GM19043 (cell line): ENCODE measurements at regions not wholly inside any gene's neighbourhood (a gene's known extent, or its start where the extent isn't known, plus 50 kb on each side); places are given as distances from the start of the nearest gene placed in this dataset.

Experiments
- ATAC-seq: cut with Tn5 transposase; IDR thresholded peaks from one replicate; pipeline ENCODE4 v1.9.1; 2021; ENCODE audit warnings: low read depth; ENCODE audit not compliant: unreplicated experiment

DNA sequence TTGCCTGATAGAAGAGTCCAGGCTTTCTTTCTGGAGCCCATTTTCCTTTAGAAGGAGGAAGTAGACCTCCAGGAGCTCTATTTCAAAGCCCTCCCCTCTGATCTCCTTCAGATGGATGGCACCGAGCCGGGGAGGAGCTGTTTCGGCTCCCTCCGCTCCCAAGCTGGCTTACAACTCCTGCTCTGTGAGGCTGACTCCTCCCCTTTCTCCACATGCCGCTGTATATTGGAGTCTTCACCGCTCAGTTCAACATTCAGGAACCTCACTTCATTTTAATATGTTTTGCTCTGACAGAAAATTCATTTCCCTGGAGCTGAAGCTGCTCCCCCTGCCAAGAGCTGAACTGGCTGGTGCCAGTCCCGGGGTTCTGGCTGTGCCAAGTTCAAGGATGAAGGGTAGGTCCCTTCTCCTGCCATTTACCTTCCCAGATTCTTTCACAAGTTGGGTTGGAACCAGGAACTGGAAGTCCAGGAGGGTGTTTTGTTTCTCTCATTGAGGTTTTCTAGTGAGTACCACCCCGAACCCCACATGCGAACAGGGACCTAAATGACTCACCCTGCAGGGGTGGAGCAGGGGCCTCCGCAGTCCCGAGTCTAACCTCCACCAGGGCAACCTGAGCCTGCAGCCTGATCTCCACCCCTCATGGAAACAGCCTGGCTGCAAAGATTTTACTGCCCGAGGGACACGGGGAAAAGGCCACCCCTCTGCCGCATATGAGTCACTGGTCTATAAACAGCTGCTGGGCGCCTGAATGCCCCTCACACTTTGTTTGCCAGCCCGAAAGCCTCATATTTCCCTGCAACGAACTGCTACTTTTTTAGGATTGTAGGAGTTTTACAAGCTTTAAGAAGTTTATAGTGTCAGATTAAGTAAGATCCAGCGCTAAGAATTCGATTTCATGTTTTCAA is 68.6 kb upstream of the FOXA2 start:
- no peak for ATAC-seq

DNA sequence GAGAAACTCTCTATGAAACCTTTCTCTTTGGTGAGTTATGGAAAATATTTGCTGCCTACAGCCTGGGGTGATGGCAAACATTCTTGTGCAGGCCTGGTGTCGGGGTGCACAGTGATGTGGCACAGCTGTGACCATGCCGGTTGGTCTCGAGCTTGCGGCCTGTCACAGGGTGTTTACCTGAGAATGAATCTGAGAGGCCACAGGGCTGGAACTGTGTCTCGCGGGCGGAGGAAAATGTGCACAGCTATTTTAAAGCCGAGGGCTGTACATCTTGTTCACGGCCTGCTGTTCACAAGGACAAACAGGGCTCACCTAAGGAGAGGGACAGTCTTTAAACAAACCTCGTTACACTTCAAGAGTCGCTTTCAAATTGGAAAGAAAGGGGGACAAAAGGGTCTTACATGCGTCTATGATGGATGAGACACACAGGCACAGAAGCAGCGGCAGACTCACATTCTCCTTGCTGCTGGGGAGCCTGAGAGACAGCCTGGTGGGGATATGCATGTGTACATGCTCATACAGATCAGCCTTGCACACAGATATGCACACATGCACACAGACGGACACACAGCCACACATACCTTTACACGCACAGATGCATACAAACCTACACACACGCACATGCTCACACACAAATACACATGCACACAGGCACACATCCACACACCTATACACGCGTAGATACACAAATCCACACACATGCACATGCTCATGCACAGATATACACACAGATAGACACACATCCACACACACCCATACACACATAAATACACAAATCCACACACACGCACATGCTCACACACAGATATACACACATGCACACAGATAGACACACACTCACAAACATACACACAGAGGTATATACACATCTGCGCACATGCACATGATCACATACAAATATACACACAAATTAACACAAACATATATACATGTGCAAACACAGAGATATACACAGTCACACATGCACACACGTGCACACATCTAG is 69.6 kb upstream of the FOXA2 start:
- ATAC-seq: no peak

- ATAC-seq: no peak
Measured at GRCh38 chr20:22663528-22664025, 79.2 kb upstream of the FOXA2 start.

DNA sequence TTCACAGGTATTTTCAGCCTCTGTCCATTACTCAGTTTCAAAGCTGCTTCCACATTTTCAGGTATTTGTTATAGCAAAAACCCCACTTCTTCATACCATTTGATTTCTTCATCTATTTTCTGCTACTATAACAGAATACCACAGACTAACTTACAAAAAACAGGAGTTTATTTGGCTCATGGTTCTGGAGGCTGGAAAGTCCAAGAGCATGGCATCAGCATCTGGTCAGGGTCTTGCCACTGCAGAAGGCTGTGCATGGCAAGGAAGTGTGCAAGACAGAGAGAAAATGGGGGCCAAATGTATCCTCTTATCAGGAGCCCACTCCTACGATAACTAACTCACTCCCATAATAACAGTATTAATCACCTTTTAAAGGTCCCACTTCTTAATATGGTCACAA is 82.8 kb upstream of the FOXA2 start:
- no peak for ATAC-seq

GRCh38 chr20:22672191-22672590 is 87.8 kb upstream of the FOXA2 start:
- no peak for ATAC-seq

GRCh38 chr20:22673467-22673866 is 89.1 kb upstream of the FOXA2 start:
- ATAC-seq: no peak

DNA sequence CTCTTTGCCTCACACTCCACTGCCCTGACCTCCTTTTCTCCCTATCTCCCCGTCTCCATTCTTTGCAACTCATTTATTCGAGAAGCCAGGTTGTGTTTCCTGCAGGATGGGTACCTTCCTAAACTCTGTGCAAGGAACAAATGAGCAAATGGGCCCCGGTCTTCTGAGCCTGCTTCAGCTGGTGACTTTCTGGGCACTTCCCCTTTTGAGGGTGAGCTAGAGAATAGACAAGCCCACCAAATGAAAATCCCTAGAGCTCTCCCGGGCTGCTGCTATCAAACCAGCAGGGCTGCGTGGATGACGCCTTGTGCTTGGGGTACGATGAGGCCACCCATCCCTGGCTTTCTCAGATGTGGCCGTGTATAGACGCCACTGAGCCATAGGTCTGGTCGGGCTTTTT is 91.0 kb upstream of the FOXA2 start:
- no peak for ATAC-seq

DNA sequence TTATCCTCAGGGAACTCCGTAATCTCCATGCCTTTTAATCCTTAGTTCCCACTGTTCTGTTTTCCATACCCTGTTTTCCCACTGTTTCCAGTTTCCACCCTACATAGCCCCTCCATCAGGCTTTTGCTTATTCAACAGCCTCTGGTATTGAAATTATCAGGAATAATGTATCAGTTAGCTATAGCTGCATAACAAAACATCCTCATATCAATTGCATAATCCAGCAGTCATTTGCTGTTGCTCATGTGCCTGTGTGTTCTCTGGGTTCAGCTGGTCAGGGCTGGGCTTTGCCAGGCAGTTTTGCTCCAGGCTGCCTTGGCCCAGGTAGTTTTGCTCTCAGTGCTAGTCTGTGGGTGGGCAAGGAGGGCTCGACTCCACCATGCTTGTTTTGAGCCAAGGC is 94.3 kb upstream of the FOXA2 start:
- no peak for ATAC-seq

- no peak for ATAC-seq
Measured at GRCh38 chr20:22679197-22679596, 94.8 kb upstream of the FOXA2 start.

DNA sequence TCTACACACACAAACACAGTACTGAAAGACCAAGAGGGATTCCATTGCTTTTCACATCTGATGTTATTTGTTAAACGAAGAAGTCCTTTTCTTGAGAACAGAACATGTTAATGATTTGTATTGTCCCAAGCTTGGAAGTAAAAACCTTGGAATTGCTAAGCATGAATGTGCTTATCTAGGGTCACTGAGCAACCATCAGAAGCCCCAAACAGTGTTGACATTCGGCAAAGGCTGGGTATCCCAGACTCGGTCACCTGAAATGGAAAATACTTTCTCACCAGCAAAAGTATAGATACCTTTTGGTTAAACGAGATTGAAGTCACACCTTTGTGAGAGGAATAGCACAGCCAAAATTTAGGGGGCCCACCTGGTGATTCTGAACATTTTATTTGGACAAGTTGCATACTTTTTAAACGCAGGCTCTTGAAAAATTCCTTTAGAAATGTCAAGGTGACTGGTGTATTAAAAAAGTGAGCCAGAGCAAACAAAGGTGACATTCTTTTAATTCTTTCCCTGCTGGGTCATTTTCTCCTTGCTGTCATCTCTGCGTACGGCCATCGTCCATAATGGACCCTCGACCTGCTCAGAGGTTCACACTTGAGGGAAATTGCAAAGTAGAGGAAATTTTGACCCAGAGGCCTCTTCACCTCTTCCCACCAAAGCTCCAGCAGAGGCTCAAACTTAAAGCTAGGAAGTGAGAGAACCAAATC is 95.8 kb upstream of the FOXA2 start:
- no peak for ATAC-seq

GRCh38 chr20:22681591-22682248 is 97.3 kb upstream of the FOXA2 start:
- ATAC-seq: no peak

DNA sequence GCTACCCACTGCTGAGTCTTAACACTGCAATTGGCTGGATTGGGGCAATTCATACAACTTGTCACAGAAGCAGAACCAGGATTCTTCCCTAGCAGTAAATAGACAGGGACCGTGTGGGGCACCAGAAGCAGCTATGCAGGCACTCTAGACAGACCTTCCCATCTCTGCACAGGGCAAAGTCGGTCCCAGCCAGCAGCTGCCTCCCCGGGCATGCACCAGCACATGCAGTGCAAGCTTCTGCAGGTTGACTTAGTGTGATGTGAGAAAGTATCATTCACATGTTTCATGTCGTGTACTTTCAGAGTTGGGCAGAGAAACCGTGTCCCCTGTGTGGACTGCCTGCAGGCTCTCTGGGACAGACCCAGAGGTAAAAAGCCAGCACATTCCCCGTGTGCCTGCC is 98.0 kb upstream of the FOXA2 start:
- no peak for ATAC-seq

- peak; percentile 90 for ATAC-seq
Measured at GRCh38 chr20:22684072-22684762, 99.8 kb upstream of the FOXA2 start.

DNA sequence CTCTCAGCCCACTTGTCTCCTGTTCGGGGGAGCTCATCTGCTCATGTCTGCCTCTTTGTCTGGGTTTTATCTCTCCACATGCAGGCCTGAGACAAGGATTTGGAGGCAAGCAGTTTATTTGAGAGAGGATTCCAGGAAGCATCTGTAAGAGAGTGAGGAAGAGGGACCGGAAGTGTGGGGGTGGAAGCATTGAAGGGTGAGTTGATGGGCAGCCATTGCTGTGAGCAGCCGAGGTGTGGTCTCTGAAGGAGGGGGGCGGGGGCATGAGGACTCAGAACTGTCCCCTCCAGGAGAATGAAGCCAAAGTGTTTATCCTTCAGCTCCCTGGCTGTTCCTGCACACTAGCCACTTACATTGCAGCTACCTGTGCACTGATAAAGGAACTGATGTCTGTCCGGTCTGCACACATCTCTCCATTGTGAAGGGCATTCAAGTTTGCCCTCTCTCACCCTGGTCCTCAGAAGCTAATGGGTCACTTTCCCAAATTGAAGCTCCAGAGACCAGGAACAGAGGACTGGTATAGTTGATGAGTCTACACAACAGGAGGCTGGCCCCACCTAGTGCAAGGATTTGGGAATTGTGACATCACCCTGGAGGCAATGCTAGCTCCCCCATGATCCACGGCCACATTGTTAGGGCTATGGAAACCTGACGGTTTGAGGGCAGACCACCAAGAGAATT is 100.5 kb upstream of the FOXA2 start:
- no peak for ATAC-seq

DNA sequence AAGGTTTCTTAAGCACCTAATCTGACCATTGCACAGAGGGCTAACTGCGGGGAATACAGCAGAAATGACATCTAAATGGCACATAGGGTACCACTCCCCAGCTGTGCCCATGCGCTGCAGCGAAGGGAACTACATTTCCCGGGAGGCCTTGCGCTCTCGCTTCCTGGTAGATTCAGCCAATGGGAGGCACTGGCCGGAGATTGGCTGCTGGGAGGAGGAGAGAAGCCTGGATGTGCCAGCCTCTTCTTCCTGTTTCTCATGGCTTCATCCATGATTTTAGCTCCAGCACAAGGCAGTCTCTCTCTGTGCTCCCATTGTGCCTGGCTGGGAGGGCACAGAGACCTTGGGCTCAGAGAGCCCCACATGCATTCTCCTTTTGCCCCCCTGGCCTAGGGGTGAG is 101.7 kb upstream of the FOXA2 start:
- no peak for ATAC-seq

- no peak for ATAC-seq
Measured at GRCh38 chr20:22687676-22688349, 103.4 kb upstream of the FOXA2 start.

DNA sequence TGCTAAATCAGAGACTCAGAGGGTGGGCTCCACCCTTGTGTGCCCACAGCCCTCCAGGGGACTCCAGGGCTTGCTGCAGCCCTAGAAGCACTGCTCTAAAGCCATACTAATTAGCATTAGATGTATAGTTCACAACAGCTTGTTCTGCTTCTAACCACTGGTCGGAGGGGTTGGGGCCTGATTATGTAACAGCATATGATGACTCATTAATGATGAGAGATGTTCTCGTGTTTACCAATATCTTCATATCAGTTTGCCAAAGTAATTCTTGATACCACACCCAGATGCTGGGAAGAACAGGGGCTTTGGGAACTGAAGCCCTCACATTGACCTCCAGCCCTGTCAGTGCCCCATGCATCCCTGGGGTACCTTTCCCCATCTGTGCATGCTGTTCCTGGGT is 104.1 kb upstream of the FOXA2 start:
- no peak for ATAC-seq

DNA sequence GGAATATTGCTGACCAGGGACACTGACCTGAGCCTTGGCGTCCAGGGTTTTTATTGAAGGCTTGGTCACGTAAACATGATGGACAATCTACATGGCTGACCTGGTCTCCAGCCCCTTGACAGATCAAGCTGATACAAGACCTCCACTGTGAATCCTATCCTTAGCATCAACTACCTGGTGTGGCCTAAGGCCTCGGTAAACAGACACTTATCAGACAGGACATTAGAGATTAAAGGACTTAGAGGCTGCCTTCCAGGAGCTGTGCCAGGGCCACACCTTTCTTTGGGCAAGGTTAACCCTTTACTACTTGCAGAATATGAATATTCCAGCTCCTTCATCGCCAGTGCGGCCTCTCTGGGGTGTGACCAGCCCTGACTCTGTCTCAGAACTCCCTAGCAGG is 104.9 kb upstream of the FOXA2 start:
- ATAC-seq: no peak
